ENCODE measurements at regions not wholly inside any gene's neighbourhood (a gene's known extent, or its start where the extent isn't known, plus 50 kb on each side); places are given as distances from the start of the nearest gene placed in this dataset.

DNA sequence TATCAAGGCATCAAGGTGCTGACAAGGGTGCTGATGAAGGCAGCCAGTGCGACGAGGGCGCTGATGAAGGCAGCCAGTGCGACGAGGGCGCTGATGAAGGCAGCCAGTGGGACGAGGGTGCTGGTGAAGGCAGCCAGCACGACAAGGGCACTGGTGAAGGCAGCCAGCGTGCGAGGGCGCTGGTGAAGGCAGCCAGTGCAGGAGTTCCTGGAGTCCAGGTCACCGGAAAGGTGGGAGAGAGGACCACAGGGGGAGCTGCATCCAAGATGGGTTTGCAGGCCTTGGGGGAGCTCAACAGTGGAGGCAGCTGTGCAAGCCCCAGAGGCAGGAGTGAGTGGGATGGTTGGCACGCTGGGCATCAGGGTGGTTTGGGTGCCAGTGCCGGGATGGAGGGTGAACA is 176.3 kb downstream of the TBXT start:
- DNase-seq = no peak
- Histone ChIP-seq H3K36me3 (no peaks in the 10 kb centered on the region), H3K4me3 (no peak overlapping the region), H3K9me3 (no peaks in the 10 kb centered on the region), H3K4me1 (no peaks in the 10 kb centered on the region), H3K9ac (ENCODE audit: low read depth in 2 of 2, low read length in 2 of 2) (no peak overlapping the region), H3K27ac (no peak overlapping the region), H3K27me3 (no peaks in the 10 kb centered on the region)
- TF ChIP-seq, protein P1, sequence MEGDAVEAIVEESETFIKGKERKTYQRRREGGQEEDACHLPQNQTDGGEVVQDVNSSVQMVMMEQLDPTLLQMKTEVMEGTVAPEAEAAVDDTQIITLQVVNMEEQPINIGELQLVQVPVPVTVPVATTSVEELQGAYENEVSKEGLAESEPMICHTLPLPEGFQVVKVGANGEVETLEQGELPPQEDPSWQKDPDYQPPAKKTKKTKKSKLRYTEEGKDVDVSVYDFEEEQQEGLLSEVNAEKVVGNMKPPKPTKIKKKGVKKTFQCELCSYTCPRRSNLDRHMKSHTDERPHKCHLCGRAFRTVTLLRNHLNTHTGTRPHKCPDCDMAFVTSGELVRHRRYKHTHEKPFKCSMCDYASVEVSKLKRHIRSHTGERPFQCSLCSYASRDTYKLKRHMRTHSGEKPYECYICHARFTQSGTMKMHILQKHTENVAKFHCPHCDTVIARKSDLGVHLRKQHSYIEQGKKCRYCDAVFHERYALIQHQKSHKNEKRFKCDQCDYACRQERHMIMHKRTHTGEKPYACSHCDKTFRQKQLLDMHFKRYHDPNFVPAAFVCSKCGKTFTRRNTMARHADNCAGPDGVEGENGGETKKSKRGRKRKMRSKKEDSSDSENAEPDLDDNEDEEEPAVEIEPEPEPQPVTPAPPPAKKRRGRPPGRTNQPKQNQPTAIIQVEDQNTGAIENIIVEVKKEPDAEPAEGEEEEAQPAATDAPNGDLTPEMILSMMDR (IDR thresholded peaks at IDR 0.05) = no peak
- intact Hi-C loops (cut with DNase I) = no loop called here

- Histone ChIP-seq H3K9me3 (no peaks in the 10 kb centered on the region), H3K27me3 (no peaks in the 10 kb centered on the region), H3K9ac (ENCODE audit: low read depth in 2 of 2, low read length in 2 of 2) (no peak overlapping the region), H3K36me3 (no peaks in the 10 kb centered on the region), H3K27ac (no peak overlapping the region), H3K4me1 (no peaks in the 10 kb centered on the region), H3K4me3 (no peak overlapping the region)
- DNase-seq = no peak
- intact Hi-C loops (cut with DNase I) = no loop called here
- TF ChIP-seq, protein P1 (IDR thresholded peaks at IDR 0.05) = no peak
These were observed 177.4 kb downstream of the TBXT start for GRCh38 chr6:165990216-165990615.

DNA sequence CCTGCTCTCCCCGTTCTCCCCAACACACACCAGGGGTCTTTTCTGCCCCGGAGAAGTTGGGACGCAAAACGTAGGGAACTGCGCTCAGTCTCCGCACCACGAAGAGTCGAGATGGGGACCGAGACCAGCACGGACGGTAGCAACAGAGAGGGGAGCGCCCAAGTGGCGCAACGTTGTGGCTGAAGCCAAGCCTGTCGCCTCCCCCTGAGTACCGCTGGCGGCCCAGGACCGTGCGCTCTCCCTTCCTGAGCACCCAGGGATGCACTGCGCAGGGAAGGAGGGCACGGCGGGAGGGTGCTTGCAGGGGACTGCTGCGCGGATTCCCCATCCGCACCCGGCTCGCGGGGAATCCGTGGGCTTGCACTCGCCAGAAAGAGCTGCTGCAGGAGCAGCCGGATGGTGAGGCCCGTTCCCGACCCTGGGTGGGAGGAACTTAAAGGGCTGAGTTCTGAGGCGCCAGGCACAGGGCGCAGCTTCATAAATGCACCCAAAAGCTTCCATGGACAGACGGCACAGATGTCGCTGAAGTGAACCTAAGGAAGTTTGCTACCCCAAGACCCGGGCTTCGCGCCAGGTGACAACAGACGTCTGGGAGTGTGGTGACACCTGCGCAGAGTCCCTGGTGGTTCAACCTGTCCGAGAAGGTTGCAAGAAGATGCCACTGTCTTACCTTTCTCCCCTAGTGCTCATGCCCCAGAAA is 178.7 kb downstream of the TBXT start:
- Histone ChIP-seq H3K27me3 (no peaks in the 10 kb centered on the region), H3K9me3 (no peaks in the 10 kb centered on the region), H3K27ac (no peak overlapping the region), H3K4me3 (no peak overlapping the region), H3K36me3 (no peaks in the 10 kb centered on the region), H3K9ac (ENCODE audit: low read depth in 2 of 2, low read length in 2 of 2) (no peak overlapping the region), H3K4me1 (no peaks in the 10 kb centered on the region)
- TF ChIP-seq, protein P1 (IDR thresholded peaks at IDR 0.05) = no peak
- intact Hi-C loops (cut with DNase I) = no loop called here
- no peak for DNase-seq

DNA sequence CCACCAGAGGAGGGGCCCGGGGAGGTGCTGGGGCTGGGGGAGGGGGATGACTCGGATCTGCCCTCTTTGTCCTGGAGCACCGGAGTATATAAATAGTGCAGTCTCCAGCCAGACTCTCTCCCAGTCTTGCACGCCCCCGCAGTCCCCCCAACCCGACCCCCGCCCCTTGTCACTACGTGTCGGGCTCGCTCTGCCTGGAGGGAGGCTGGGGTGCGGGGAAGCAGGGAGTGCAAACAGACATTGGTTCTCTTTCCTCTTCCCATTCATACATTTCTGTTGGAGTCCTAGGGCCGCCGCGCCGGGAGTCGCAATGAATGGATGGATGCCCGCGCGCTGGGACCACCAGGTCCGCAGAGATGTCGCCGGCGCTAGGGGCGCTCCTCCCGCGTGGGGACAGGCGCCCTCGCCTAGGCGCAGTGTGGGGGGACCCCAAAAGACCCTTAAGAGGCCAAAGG is 179.3 kb downstream of the TBXT start:
- Histone ChIP-seq H3K9me3 (no peaks in the 10 kb centered on the region), H3K27me3 (no peaks in the 10 kb centered on the region), H3K4me3 (peak overlapping the region; percentile 19), H3K27ac (no peak overlapping the region), H3K9ac (ENCODE audit: low read depth in 2 of 2, low read length in 2 of 2) (no peak overlapping the region), H3K36me3 (no peaks in the 10 kb centered on the region), H3K4me1 (no peaks in the 10 kb centered on the region)
- intact Hi-C loops (cut with DNase I) = no loop called here
- TF ChIP-seq, protein P1 (IDR thresholded peaks at IDR 0.05) = no peak
- DNase-seq = no peak

DNA sequence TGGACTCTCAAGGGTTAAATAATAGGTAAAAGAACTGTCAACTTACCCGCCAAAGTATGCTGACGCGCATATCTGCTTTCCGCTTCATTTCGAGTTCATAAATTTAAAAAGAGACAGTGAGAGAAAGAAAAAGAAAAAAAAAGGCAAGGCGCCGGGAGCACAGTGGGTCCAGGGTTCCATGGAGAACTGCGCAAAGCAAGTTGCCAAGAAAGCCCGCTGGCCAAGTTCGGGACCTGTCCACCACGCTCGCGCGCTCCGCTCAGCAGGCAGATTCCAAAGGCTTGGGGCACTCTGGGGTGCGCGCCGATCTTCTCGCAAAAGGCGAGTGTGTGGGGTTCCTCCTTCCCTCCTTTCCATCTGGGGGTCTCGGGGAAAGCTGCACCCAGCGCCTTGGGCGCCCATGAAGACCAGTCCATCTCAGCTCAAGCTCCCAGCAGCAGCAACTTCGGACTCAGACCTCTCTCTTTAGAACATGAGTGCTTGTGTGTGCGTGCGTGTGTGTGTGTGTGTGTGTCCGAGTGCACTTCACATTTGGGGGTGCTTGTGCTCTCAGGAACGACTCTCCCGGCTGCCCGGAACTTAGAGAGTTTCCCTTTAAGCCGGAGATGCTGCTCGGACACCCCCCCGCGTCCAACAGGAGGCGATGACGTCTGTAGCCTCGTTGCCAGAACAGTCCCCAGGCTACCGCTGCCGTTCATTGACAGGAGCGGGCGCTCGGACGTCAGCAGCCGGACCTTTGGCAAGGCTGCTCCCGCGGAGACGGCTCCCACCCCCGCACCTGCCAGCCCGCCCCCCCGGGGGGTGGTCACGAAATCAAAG is 180.0 kb downstream of the TBXT start:
- no peaks in the 10 kb centered on the region for H3K27me3 ChIP-seq

More for the DNA sequence above, 180.0 kb downstream of the TBXT start:
- peak overlapping the region in 1 of 2 donors; percentile 3 for H3K9ac ChIP-seq (ENCODE audit: low read depth in 2 of 2, low read length in 2 of 2)
- H3K4me3 ChIP-seq = peak overlapping the region; percentile 19
- H3K4me1 ChIP-seq = no peaks in the 10 kb centered on the region
- no peak for DNase-seq
- TF ChIP-seq, protein P1 (IDR thresholded peaks at IDR 0.05) = no peak
- H3K36me3 ChIP-seq = no peaks in the 10 kb centered on the region
- no peak overlapping the region for H3K27ac ChIP-seq
- intact Hi-C loops (cut with DNase I) = no loop called here
- no peaks in the 10 kb centered on the region for H3K9me3 ChIP-seq

Data from colonic mucosa (tissue), 4 donors.